HepG2 (cell line): ENCODE measurements at regions not wholly inside any gene's neighbourhood (a gene's known extent, or its start where the extent isn't known, plus 50 kb on each side); places are given as distances from the start of the nearest gene placed in this dataset.

Source experiments
- ATAC-seq: fragments of 200-7000 bp; cut with Tn5 transposase; 3 replicates; pipeline ENCODE4 v1.9.1; 2020; ENCODE audit warnings: mild to moderate bottlenecking, moderate library complexity
- BruUV-seq: library from RNA; stranded (reverse); fragments of 400-500 nt; replicated peaks from 2 replicates; lab custom pipeline; 2021; lab: Mats Ljungman, UMichigan
- CTCF ChIA-PET: fragments of 300-600 bp; formaldehyde crosslinking; extraction: SDS; loops from one replicate; lab custom pipeline; 2021; ENCODE audit warnings: low total read pairs, inconsistent platforms, low intra/inter-chr PET ratio; lab: Yijun Ruan, JAX
- POLR2A ChIA-PET: fragments of 350-600 bp; sonication (Branson Sonifier 250); formaldehyde crosslinking; loops from one replicate; lab custom pipeline; 2020; ENCODE audit warnings: antibody characterized with exemption, inconsistent platforms; lab: Yijun Ruan, JAX
- DNase-seq: peaks from one replicate; pipeline ENCODE4 v3.0.0-alpha.2; 2015; ENCODE audit warnings: low spot score
- FAIRE-seq: peaks from 3 replicates; lab custom pipeline; 2011; peaks lifted over from hg19 to GRCh38; lab: Jason Lieb, UNC
- H2AFZ ChIP-seq: one replicate; pipeline ENCODE4 v1.6.1; 2011; ENCODE audit warnings: low read length, inconsistent platforms
- H3K27ac ChIP-seq: fragments of 300-600 bp; 3 replicates; pipeline ENCODE4 v1.8.0; 2011; ENCODE audit warnings: mixed run types, mild to moderate bottlenecking, mixed read lengths, low read length, inconsistent platforms; ENCODE audit not compliant: insufficient read depth; ENCODE audit errors: extremely low read length
- H3K27me3 ChIP-seq, 2 experiments: fragments of 200-600 bp in 1 of 2; 2 replicates in 1 of 2; 3 replicates in 1 of 2; pipeline versions ENCODE4 v1.6.0 to v1.8.0; 2011; ENCODE audit warnings: low read length in 2 of 2, mild to moderate bottlenecking in 2 of 2, moderate library complexity in 2 of 2, inconsistent platforms in 1 of 2; ENCODE audit not compliant: insufficient read depth in 2 of 2, control insufficient read depth in 1 of 2
- H3K36me3 ChIP-seq, 2 experiments: fragments of 200-600 bp in 1 of 2; replicated peaks in 1 of 2; 2 replicates in 1 of 2; 3 replicates in 1 of 2; pipeline versions ENCODE4 v1.5.1 to v1.8.0; 2011; ENCODE audit warnings: low read length in 2 of 2, inconsistent platforms in 1 of 2; ENCODE audit not compliant: insufficient read depth in 2 of 2, control insufficient read depth in 1 of 2
- H3K4me1 ChIP-seq: 2 replicates; pipeline ENCODE4 v1.5.1; 2012; ENCODE audit warnings: low read length, inconsistent platforms; ENCODE audit not compliant: insufficient read depth
- H3K4me2 ChIP-seq: 2 replicates; pipeline ENCODE4 v1.6.0; 2011; ENCODE audit warnings: low read depth, low read length, inconsistent platforms
- H3K4me3 ChIP-seq, 3 experiments: fragments of 200-600 bp in 1 of 3; sonication (generic), shearing (Covaris generic) in 1 of 3; replicated peaks in 1 of 3; 2 replicates each; pipeline ENCODE4 v1.5.1; 2011 to 2016; ENCODE audit warnings: low read length in 3 of 3, inconsistent platforms in 2 of 3, low read depth in 2 of 3, mild to moderate bottlenecking in 2 of 3, control low read depth in 1 of 3, mixed read lengths in 1 of 3; ENCODE audit not compliant: insufficient read depth in 1 of 3
- H3K79me2 ChIP-seq: one replicate; pipeline ENCODE4 v1.6.1; 2011; ENCODE audit warnings: low read length, inconsistent platforms; ENCODE audit not compliant: insufficient read depth
- H3K9ac ChIP-seq: 2 replicates; pipeline ENCODE4 v1.6.0; 2011; ENCODE audit warnings: mild to moderate bottlenecking, low read depth, low read length, inconsistent platforms; ENCODE audit not compliant: insufficient read depth
- H3K9me3 ChIP-seq: 2 replicates; pipeline ENCODE4 v1.5.1; 2012; ENCODE audit warnings: mild to moderate bottlenecking, low read length
- H4K20me1 ChIP-seq: 2 replicates; pipeline ENCODE4 v1.6.0; 2011; ENCODE audit warnings: inconsistent platforms, mild to moderate bottlenecking, low read length, moderate library complexity; ENCODE audit not compliant: insufficient read depth
- HIVEP1 ChIP-seq: sonication (generic); formaldehyde crosslinking; IDR thresholded peaks from 2 replicates; pipeline ENCODE4 v1.4.0; 2020; ENCODE audit warnings: mild to moderate bottlenecking, missing genetic modification reagents
- LCORL ChIP-seq, 2 experiments: fragments of 450-650 bp in 1 of 2; sonication (generic) in 1 of 2; formaldehyde crosslinking in 1 of 2; IDR thresholded peaks; 2 replicates each; pipeline versions ENCODE4 v1.5.0 to v1.6.1; 2017 to 2020; ENCODE audit warnings: antibody characterized with exemption in 1 of 2, missing genetic modification reagents in 1 of 2
- NAIF1 ChIP-seq: sonication (generic); formaldehyde crosslinking; IDR thresholded peaks from 2 replicates; pipeline ENCODE4 v1.5.0; 2020; ENCODE audit warnings: mild to moderate bottlenecking, missing genetic modification reagents, borderline replicate concordance
- SIX1 ChIP-seq: sonication (generic); formaldehyde crosslinking; IDR thresholded peaks from 2 replicates; pipeline ENCODE4 v1.4.0; 2020; ENCODE audit warnings: missing genetic modification reagents, borderline replicate concordance
- ZNF580 ChIP-seq: IDR thresholded peaks from 2 replicates; pipeline ENCODE4 v1.6.1; 2016; ENCODE audit warnings: low read depth, borderline replicate concordance
- ZSCAN25 ChIP-seq: sonication (generic); formaldehyde crosslinking; IDR thresholded peaks from 2 replicates; pipeline ENCODE4 v1.8.0; 2022; ENCODE audit warnings: mild to moderate bottlenecking, missing genetic modification reagents
- WGBS: methylation state at CpG from one replicate; pipeline ENCODE4 v1.1.6; 2017; ENCODE audit warnings: low lambda C conversion rate; 5-methylcytosine and 5-hydroxymethylcytosine counted together
- in situ Hi-C: cut with HindIII; loops from 2 replicates; pipeline ENCODE4 v1.10.0; 2017; ENCODE audit warnings: low pct_unique_long_range_greater_than_20kb; ENCODE audit not compliant: extremely low pct_ligation_motif_present
- intact Hi-C: fragments of 100-400 bp; cut with micrococcal nuclease; formaldehyde crosslinking; loops from one replicate; pipeline ENCODE4 v1.10.0; 2022; ENCODE audit not compliant: unreplicated experiment
- TF ChIP-seq, protein P1 (sequence below): sonication (generic); formaldehyde crosslinking; IDR thresholded peaks from 2 replicates; pipeline ENCODE4 v1.4.0; 2020; ENCODE audit warnings: low read depth, missing genetic modification reagents
- TF ChIP-seq, protein P2 (sequence below): IDR thresholded peaks from 2 replicates; pipeline ENCODE4 v1.6.1; 2016; ENCODE audit warnings: low read depth, missing genetic modification reagents, missing compliant biosample characterization
- TF ChIP-seq, protein P3 (sequence below): IDR thresholded peaks from 2 replicates; pipeline ENCODE4 v1.6.1; 2016

DNA sequence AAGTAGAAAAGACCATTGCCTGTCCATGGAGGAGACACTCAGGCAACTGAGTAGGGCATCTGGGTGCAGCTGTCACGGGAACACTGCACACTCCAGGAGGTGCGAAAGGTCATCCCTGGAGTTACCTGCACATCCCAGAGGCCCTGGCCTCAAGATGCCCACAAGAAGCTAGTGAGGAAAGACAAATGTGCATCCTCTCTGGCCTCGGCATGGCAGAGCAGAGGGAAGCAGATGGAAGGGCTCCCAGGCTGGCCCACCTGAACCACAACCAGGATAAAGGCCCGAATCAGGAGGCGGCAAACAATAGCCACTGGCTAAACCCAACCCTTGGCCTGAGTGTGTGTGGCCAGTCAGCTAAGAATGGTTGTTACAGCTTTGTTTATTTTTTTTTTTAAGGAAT is 231.7 kb downstream of the SYK start:
- in situ Hi-C loops (loop anchor here (5.0 kb wide), 1 partner anchor 394 kb away; no protein-coding TSS in a partner anchor), intact Hi-C loops (no loop called here)
- Histone ChIP-seq H4K20me1 (no peaks in the 10 kb centered on the region), H3K79me2 (no peaks in the 10 kb centered on the region), H3K4me1 (peaks cover 39% of the 10 kb centered on the region), H3K9ac (no peak overlapping the region), H3K27me3 (no peaks in the 10 kb centered on the region), H2AFZ (no peak overlapping the region), H3K9me3 (no peaks in the 10 kb centered on the region), H3K36me3 (no peaks in the 10 kb centered on the region), H3K4me2 (no peak overlapping the region), H3K4me3 (no peak overlapping the region), H3K27ac (no peak overlapping the region)
- no TSS peak for BruUV-seq
- POLR2A ChIA-PET = interaction anchor here (1.0 kb wide), 1 partner anchor 391 kb away, joined by 3 read pairs; the partner anchor contains the start of gene NFIL3
- 92% methylated on average over 5 of the region's 5 CpGs for WGBS
- ATAC-seq = no peak
- TF ChIP-seq SIX1 (CRISPR knock-in tag) (no peak), LCORL (IDR thresholded peaks at IDR 0.05) (no peak), LCORL (CRISPR knock-in tag; IDR thresholded peaks at IDR 0.05) (no peak), NAIF1 (CRISPR knock-in tag) (no peak), ZNF580 (CRISPR knock-in tag) (no peak), ZSCAN25 (CRISPR knock-in tag) (no peak), HIVEP1 (CRISPR knock-in tag) (no peak)
- TF ChIP-seq, protein P1, sequence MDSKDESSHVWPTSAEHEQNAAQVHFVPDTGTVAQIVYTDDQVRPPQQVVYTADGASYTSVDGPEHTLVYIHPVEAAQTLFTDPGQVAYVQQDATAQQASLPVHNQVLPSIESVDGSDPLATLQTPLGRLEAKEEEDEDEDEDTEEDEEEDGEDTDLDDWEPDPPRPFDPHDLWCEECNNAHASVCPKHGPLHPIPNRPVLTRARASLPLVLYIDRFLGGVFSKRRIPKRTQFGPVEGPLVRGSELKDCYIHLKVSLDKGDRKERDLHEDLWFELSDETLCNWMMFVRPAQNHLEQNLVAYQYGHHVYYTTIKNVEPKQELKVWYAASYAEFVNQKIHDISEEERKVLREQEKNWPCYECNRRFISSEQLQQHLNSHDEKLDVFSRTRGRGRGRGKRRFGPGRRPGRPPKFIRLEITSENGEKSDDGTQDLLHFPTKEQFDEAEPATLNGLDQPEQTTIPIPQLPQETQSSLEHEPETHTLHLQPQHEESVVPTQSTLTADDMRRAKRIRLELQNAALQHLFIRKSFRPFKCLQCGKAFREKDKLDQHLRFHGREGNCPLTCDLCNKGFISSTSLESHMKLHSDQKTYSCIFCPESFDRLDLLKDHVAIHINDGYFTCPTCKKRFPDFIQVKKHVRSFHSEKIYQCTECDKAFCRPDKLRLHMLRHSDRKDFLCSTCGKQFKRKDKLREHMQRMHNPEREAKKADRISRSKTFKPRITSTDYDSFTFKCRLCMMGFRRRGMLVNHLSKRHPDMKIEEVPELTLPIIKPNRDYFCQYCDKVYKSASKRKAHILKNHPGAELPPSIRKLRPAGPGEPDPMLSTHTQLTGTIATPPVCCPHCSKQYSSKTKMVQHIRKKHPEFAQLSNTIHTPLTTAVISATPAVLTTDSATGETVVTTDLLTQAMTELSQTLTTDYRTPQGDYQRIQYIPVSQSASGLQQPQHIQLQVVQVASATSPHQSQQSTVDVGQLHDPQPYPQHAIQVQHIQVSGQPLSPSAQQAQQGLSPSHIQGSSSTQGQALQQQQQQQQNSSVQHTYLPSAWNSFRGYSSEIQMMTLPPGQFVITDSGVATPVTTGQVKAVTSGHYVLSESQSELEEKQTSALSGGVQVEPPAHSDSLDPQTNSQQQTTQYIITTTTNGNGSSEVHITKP = no peak
- TF ChIP-seq, protein P2, sequence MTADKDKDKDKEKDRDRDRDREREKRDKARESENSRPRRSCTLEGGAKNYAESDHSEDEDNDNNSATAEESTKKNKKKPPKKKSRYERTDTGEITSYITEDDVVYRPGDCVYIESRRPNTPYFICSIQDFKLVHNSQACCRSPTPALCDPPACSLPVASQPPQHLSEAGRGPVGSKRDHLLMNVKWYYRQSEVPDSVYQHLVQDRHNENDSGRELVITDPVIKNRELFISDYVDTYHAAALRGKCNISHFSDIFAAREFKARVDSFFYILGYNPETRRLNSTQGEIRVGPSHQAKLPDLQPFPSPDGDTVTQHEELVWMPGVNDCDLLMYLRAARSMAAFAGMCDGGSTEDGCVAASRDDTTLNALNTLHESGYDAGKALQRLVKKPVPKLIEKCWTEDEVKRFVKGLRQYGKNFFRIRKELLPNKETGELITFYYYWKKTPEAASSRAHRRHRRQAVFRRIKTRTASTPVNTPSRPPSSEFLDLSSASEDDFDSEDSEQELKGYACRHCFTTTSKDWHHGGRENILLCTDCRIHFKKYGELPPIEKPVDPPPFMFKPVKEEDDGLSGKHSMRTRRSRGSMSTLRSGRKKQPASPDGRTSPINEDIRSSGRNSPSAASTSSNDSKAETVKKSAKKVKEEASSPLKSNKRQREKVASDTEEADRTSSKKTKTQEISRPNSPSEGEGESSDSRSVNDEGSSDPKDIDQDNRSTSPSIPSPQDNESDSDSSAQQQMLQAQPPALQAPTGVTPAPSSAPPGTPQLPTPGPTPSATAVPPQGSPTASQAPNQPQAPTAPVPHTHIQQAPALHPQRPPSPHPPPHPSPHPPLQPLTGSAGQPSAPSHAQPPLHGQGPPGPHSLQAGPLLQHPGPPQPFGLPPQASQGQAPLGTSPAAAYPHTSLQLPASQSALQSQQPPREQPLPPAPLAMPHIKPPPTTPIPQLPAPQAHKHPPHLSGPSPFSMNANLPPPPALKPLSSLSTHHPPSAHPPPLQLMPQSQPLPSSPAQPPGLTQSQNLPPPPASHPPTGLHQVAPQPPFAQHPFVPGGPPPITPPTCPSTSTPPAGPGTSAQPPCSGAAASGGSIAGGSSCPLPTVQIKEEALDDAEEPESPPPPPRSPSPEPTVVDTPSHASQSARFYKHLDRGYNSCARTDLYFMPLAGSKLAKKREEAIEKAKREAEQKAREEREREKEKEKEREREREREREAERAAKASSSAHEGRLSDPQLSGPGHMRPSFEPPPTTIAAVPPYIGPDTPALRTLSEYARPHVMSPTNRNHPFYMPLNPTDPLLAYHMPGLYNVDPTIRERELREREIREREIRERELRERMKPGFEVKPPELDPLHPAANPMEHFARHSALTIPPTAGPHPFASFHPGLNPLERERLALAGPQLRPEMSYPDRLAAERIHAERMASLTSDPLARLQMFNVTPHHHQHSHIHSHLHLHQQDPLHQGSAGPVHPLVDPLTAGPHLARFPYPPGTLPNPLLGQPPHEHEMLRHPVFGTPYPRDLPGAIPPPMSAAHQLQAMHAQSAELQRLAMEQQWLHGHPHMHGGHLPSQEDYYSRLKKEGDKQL (CRISPR knock-in tag) = no peak
- TF ChIP-seq, protein P3, sequence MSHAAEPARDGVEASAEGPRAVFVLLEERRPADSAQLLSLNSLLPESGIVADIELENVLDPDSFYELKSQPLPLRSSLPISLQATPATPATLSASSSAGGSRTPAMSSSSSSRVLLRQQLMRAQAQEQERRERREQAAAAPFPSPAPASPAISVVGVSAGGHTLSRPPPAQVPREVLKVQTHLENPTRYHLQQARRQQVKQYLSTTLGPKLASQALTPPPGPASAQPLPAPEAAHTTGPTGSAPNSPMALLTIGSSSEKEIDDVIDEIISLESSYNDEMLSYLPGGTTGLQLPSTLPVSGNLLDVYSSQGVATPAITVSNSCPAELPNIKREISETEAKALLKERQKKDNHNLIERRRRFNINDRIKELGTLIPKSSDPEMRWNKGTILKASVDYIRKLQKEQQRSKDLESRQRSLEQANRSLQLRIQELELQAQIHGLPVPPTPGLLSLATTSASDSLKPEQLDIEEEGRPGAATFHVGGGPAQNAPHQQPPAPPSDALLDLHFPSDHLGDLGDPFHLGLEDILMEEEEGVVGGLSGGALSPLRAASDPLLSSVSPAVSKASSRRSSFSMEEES (CRISPR knock-in tag) = no peak
- no peak for FAIRE-seq
- no peak for DNase-seq
- CTCF ChIA-PET = interaction anchor here (1.9 kb wide), 1 partner anchor 393 kb away, joined by 6 read pairs; no protein-coding TSS in a partner anchor
